MM.1S (cell line): ENCODE measurements at regions not wholly inside any gene's neighbourhood (a gene's known extent, or its start where the extent isn't known, plus 50 kb on each side); places are given as distances from the start of the nearest gene placed in this dataset.

ENCODE experiments used
- EZH2 ChIP-seq: fragments of 300-600 bp; sonication (generic); optimal IDR thresholded peaks from 2 replicates; pipeline ENCODE3; 2017; ENCODE audit warnings: low read depth, mild to moderate bottlenecking, antibody characterized with exemption, low read length, mixed read lengths
- EZH2phosphoT487 ChIP-seq: fragments of 300-600 bp; sonication (generic); IDR thresholded peaks from 2 replicates; pipeline ENCODE4 v1.6.1; 2018; ENCODE audit warnings: antibody characterized with exemption, low read length
- TF ChIP-seq, protein P1 (sequence below): fragments of 300-600 bp; sonication (generic); IDR thresholded peaks from 2 replicates; pipeline ENCODE4 v1.5.1; 2016; ENCODE audit warnings: antibody characterized with exemption, low read length, mixed read lengths

DNA sequence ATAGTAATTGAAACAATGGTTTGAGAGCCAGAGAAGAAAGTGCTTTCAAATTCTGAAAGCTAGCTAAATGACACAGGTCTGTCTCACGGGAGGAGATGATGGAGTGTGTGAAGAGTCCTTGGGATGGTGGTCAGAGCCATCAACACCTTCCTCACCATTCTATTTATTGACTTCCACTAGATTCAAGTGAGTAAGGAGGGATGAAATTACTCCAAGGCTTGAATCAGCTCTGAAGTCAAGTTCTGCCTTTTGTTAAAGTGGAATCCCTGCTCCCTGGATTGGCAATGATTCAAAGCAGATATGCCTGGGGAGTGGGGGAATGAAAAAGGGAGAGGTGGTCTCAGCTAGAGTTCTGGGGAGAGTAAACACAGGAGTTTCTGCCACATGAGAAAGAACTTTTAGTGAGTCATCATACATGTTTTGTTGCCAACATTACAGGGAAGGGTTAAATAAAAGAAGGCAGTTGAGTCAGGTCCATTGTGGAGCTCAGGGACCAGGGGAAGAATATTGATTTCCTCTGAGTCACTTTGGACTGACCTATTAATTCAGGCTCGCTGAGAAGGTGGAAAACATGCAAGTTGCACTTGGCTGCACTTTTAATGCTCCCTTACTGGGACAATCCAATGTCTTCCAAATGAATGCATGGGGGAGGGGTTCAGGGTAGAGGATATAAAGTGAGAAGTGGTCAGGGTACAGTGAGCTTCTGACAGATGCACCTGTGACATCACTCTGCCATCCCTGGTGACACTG is 142.7 kb downstream of the TBX5 start:
- TF ChIP-seq, protein P1, sequence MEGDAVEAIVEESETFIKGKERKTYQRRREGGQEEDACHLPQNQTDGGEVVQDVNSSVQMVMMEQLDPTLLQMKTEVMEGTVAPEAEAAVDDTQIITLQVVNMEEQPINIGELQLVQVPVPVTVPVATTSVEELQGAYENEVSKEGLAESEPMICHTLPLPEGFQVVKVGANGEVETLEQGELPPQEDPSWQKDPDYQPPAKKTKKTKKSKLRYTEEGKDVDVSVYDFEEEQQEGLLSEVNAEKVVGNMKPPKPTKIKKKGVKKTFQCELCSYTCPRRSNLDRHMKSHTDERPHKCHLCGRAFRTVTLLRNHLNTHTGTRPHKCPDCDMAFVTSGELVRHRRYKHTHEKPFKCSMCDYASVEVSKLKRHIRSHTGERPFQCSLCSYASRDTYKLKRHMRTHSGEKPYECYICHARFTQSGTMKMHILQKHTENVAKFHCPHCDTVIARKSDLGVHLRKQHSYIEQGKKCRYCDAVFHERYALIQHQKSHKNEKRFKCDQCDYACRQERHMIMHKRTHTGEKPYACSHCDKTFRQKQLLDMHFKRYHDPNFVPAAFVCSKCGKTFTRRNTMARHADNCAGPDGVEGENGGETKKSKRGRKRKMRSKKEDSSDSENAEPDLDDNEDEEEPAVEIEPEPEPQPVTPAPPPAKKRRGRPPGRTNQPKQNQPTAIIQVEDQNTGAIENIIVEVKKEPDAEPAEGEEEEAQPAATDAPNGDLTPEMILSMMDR, result no peak
- TF ChIP-seq EZH2phosphoT487 (no peak), EZH2 (no peak)
